Erythroblast (primary cell): ENCODE measurements at regions not wholly inside any gene's neighbourhood (a gene's known extent, or its start where the extent isn't known, plus 50 kb on each side); places are given as distances from the start of the nearest gene placed in this dataset.

Experiments used
- GATA1 ChIP-seq: IDR thresholded peaks from 2 replicates; pipeline ENCODE4 v1.6.1; 2011; ENCODE audit warnings: low read depth, mild to moderate bottlenecking, control low read depth, low read length, moderate library complexity
- POLR2A ChIP-seq: IDR thresholded peaks from 2 replicates; pipeline ENCODE4 v1.6.1; 2011; ENCODE audit warnings: mild to moderate bottlenecking, low read length

- TF ChIP-seq POLR2A (no peak), GATA1 (no peak)
These were observed 2250.4 kb downstream of the MRPL39 start for GRCh38 chr21:23356905-23357304.
